Heart left ventricle (tissue), 16 donors: ENCODE measurements at regions not wholly inside any gene's neighbourhood (a gene's known extent, or its start where the extent isn't known, plus 50 kb on each side); places are given as distances from the start of the nearest gene placed in this dataset.

ENCODE experiments used
- ATAC-seq, 4 donors: fragments of 200-7000 bp; cut with Tn5 transposase; one replicate each; pipeline ENCODE4 v1.9.1; 2020 to 2022; ENCODE audit warnings: moderate library complexity in 4 of 4, mild to moderate bottlenecking in 3 of 4, moderate number of reproducible peaks in 1 of 4
- DNase-seq, 5 donors: peaks; one replicate each; pipeline ENCODE4 v3.0.0-alpha.2; 2020
- H3K27ac ChIP-seq, 12 donors: fragments of 200-600 bp; sonication (generic) in 4 of 12; one replicate each; pipeline versions ENCODE4 v1.5.0 to v1.8.0; 2016 to 2022; ENCODE audit warnings: mild to moderate bottlenecking in 2 of 12
- H3K27me3 ChIP-seq, 9 donors: fragments of 200-600 bp; sonication (generic) in 2 of 9; one replicate each; pipeline versions ENCODE4 v1.5.1 to v1.8.0; 2016 to 2022; ENCODE audit warnings: mild to moderate bottlenecking in 3 of 9
- H3K36me3 ChIP-seq, 9 donors: fragments of 200-600 bp; sonication (generic) in 2 of 9; one replicate each; pipeline versions ENCODE4 v1.5.0 to v1.8.0; 2018 to 2022; ENCODE audit warnings: mild to moderate bottlenecking in 2 of 9
- H3K4me1 ChIP-seq, 12 donors: fragments of 200-600 bp; sonication (generic) in 4 of 12; one replicate each; pipeline versions ENCODE4 v1.5.0 to v1.8.0; 2016 to 2022; ENCODE audit warnings: mild to moderate bottlenecking in 3 of 12
- H3K4me3 ChIP-seq, 12 donors: fragments of 200-600 bp; sonication (generic) in 4 of 12; one replicate each; pipeline versions ENCODE4 v1.5.0 to v1.8.0; 2017 to 2022; ENCODE audit warnings: mild to moderate bottlenecking in 9 of 12, moderate library complexity in 4 of 12
- H3K9me3 ChIP-seq, 12 donors: fragments of 200-600 bp; sonication (generic) in 4 of 12; one replicate each; pipeline versions ENCODE4 v1.5.0 to v1.8.0; 2016 to 2022; ENCODE audit warnings: mild to moderate bottlenecking in 1 of 12
- CTCF ChIP-seq, 12 donors: fragments of 200-600 bp; sonication (generic) in 4 of 12; IDR thresholded peaks; one replicate each; pipeline versions ENCODE4 v1.5.0 to v1.8.0; 2018 to 2022; ENCODE audit warnings: antibody characterized with exemption in 12 of 12, mild to moderate bottlenecking in 5 of 12
- POLR2A ChIP-seq, 2 donors: fragments of 450-650 bp; IDR thresholded peaks; one replicate each; pipeline ENCODE4 v1.6.1; 2017; ENCODE audit warnings: antibody characterized with exemption in 2 of 2, mild to moderate bottlenecking in 2 of 2, moderate library complexity in 2 of 2
- WGBS, 4 donors: extraction: QIAGEN DNeasy Blood & Tissue Kit in 2 of 4; methylation state at CpG; one replicate each; pipeline versions ENCODE4 v1.1.5 to v1.1.7; 2013 to 2018; 5-methylcytosine and 5-hydroxymethylcytosine counted together
- intact Hi-C, 10 donors: fragments of 100-400 bp; cut with DNase I; formaldehyde crosslinking; loops; one replicate each; pipeline versions ENCODE4 v1.11.1 to v1.14.2; 2022
- donor health status: ischemic (EF 13 %, LVEDD 7.1; RV severe dilation, severe dysfunction).
- donor health status: healthy with polysubstance abuse.
- donor health status: DM: no; HTN: yes; CAD: no.
- donor health status: DM: no; HTN: no; CAD: no.
- donor health status: ischemic (EF 25% LVEDD 6.9; RV normal size, moderate dysfunction).
- donor health status: ischemic (EF 25% LVEDD 5.7; RV mildly dilated, moderate dysfunction).
- donor health status: healthy.
- donor health status: DM: yes; HTN: yes; CAD: no.
- donor health status: ischemic (EF 35%, LVEDD 5.7; RV mildly dilated, moderate dysfunction).
- donor health status: nonischemic (EF 11% LVEDD 7.7; RV severe dilation, severe dysfunction).
- donor health status: DM: yes; HTN: yes; CAD: no.
- donor health status: PGD.
- donor health status: ischemic (EF 29% LVEDD 5.4; RV normal size, mild dysfunction).
- donor health status: nonischemic (EF 23%, LVEDD 6.1; RV moderate dilation, normal function).

DNA sequence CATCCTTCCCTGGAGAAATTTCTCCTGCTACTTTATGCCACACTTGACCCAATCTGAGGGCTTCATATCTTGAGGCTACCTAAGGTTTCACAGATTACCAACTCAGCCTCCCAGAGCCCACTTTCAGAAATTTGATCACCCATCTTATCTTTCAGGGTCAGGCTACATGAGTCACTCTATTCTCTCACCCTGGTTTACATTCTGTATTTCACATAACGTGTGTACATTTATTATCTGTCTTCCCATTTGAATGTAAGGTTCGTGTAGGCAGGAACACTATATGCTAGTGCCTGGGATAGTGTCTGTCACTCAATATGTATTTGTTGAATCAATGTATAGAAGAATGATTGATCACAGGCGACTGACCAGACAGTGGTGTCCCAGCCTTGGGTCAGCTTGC, 124.8 kb downstream of the UBE2U start:
- Histone ChIP-seq H3K9me3 (no peaks in the 10 kb centered on the region), H3K4me3 (no peak overlapping the region), H3K27ac (no peak overlapping the region), H3K36me3 (no peaks in the 10 kb centered on the region), H3K4me1 (peaks cover 0 to 7% (median 0%) of the 10 kb centered on the region in 12 donors), H3K27me3 (no peaks in the 10 kb centered on the region)
- WGBS, 4 donors, result 77 to 88% (median 84%) methylated on average over 3 of the region's 3 CpGs
- no peak for ATAC-seq
- intact Hi-C loops, result no loop called here
- TF ChIP-seq POLR2A (IDR thresholded peaks at IDR 0.05), result no peak
- TF ChIP-seq CTCF (IDR thresholded peaks at IDR 0.05), result no peak
- DNase-seq, result no peak

GRCh38 chr1:64330839-64331238, 127.4 kb downstream of the UBE2U start:
- H3K4me3 ChIP-seq, result no peak overlapping the region
- no peak for TF ChIP-seq CTCF (IDR thresholded peaks at IDR 0.05)
- no peak for TF ChIP-seq POLR2A (IDR thresholded peaks at IDR 0.05)
- no peaks in the 10 kb centered on the region for H3K9me3 ChIP-seq
- intact Hi-C loops, result no loop called here
- no peaks in the 10 kb centered on the region for H3K27me3 ChIP-seq
- 47 to 58% (median 53%) methylated on average over 4 of the region's 4 CpGs for WGBS, 4 donors
- DNase-seq, result no peak
- ATAC-seq, result no peak
- no peaks in the 10 kb centered on the region for H3K36me3 ChIP-seq
- no peak overlapping the region for H3K27ac ChIP-seq
- peaks cover 0 to 7% (median 0%) of the 10 kb centered on the region in 12 donors for H3K4me1 ChIP-seq

DNA sequence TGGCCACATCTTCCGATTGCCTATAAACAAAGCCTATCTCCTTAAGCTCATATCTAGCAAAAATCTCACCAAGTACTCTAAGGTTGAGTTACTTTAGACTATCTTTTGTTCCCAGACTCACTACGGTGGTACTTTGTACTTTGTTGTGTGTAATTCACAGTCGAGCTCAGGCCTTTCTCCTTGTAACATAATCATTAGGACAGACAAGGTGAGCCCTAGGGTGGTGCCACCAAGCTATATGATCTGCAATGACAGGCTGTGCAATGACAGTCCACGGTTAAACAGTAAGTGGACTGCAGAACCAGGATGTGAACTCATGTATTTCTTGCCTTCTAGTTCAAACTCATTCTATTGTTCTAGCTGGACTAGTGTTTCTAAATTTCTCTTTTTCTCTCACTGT, 132.2 kb downstream of the UBE2U start:
- no peak for DNase-seq
- no peak for ATAC-seq
- no peak overlapping the region for H3K4me3 ChIP-seq
- H3K9me3 ChIP-seq, result no peaks in the 10 kb centered on the region
- H3K27me3 ChIP-seq, result no peaks in the 10 kb centered on the region
- 71 to 90% (median 76%) methylated on average over 4 of the region's 4 CpGs for WGBS, 4 donors
- no peaks in the 10 kb centered on the region for H3K36me3 ChIP-seq
- no peak for TF ChIP-seq CTCF (IDR thresholded peaks at IDR 0.05)
- TF ChIP-seq POLR2A (IDR thresholded peaks at IDR 0.05), result no peak
- no peaks in the 10 kb centered on the region for H3K4me1 ChIP-seq
- H3K27ac ChIP-seq, result no peak overlapping the region
- intact Hi-C loops, result no loop called here

DNA sequence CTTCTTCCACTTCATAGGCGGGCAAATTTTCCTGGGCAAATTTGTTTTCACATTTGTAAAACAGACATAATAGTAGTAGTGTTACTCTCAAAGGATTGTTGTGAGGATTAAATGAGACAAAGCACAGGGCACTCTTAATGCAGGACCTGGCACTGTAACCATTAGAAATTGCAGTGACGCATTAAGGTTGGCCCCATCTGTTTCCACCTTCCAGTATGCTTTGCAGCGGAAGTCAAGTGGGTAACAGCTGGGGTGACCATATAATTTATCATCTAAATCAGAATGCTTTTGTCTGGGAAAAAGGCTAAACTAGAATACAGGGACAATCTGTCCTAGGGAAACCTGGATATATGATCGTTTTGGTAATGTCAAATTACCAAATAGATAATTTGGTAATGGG, 132.5 kb upstream of the CACHD1 start:
- 90 to 94% (median 92%) methylated on average over 4 of the region's 4 CpGs for WGBS, 4 donors
- ATAC-seq, result no peak
- Histone ChIP-seq H3K36me3 (no peaks in the 10 kb centered on the region), H3K9me3 (no peaks in the 10 kb centered on the region), H3K27me3 (no peaks in the 10 kb centered on the region), H3K4me3 (no peak overlapping the region), H3K4me1 (no peaks in the 10 kb centered on the region), H3K27ac (no peak overlapping the region)
- no peak for DNase-seq
- TF ChIP-seq POLR2A (IDR thresholded peaks at IDR 0.05), result no peak
- TF ChIP-seq CTCF (IDR thresholded peaks at IDR 0.05), result no peak
- intact Hi-C loops, result no loop called here
